ENCODE measurements at regions not wholly inside any gene's neighbourhood (a gene's known extent, or its start where the extent isn't known, plus 50 kb on each side); places are given as distances from the start of the nearest gene placed in this dataset.
"Not testable (repeated sequence)": the region's sequence is repeated elsewhere in the genome, so short reads cannot be mapped to it uniquely, and the experiment has no call there.

- H3K36me3 ChIP-seq (ENCODE audit: control insufficient read depth, insufficient read depth, low read length), result no peaks in the 10 kb centered on the region
- no peak overlapping the region for H3K4me3 ChIP-seq (ENCODE audit: extremely low read depth, insufficient read depth, low read length, poor library complexity, severe bottlenecking)
- no peak overlapping the region for H3K27ac ChIP-seq (ENCODE audit: low read depth, low read length, severe bottlenecking)
- no peaks in the 10 kb centered on the region for H3K9me3 ChIP-seq (ENCODE audit: control insufficient read depth, low read length)
- no peaks in the 10 kb centered on the region for H3K4me1 ChIP-seq (ENCODE audit: control insufficient read depth, insufficient read depth, low read length, poor library complexity, severe bottlenecking)
Measured at GRCh38 chr1:157262891-157263290, 124.7 kb upstream of the ETV3 start.

- 85% methylated on average over 2 of the region's 2 CpGs; no CpG with 5 or more reads in 1 of the 2 experiments for WGBS, 2 experiments (ENCODE audit: insufficient coverage in 2 of 2)
- Histone ChIP-seq H3K4me3 (ENCODE audit: extremely low read depth, insufficient read depth, low read length, poor library complexity, severe bottlenecking) (no peak overlapping the region), H3K9me3 (ENCODE audit: control insufficient read depth, low read length) (no peaks in the 10 kb centered on the region), H3K36me3 (ENCODE audit: control insufficient read depth, insufficient read depth, low read length) (no peaks in the 10 kb centered on the region), H3K4me1 (ENCODE audit: control insufficient read depth, insufficient read depth, low read length, poor library complexity, severe bottlenecking) (no peaks in the 10 kb centered on the region), H3K27ac (ENCODE audit: low read depth, low read length, severe bottlenecking) (no peak overlapping the region)
Measured at GRCh38 chr1:157262422-157262821, 124.2 kb upstream of the ETV3 start.

GRCh38 chr1:157255891-157256290 lies 117.7 kb upstream of the ETV3 start:
- H3K4me3 ChIP-seq (ENCODE audit: extremely low read depth, insufficient read depth, low read length, poor library complexity, severe bottlenecking); H3K9me3 ChIP-seq (ENCODE audit: control insufficient read depth, low read length); H3K27ac ChIP-seq (ENCODE audit: low read depth, low read length, severe bottlenecking); H3K4me1 ChIP-seq (ENCODE audit: control insufficient read depth, insufficient read depth, low read length, poor library complexity, severe bottlenecking); H3K36me3 ChIP-seq (ENCODE audit: control insufficient read depth, insufficient read depth, low read length): not testable (repeated sequence)
- WGBS, 2 experiments (ENCODE audit: insufficient coverage in 2 of 2), result no CpG with 5 or more reads among the region's 3 CpGs

- 73 to 81% methylated on average over 3 of the region's 3 CpGs for WGBS, 2 experiments (ENCODE audit: insufficient coverage in 2 of 2)
- H3K36me3 ChIP-seq (ENCODE audit: control insufficient read depth, insufficient read depth, low read length); H3K4me3 ChIP-seq (ENCODE audit: extremely low read depth, insufficient read depth, low read length, poor library complexity, severe bottlenecking); H3K27ac ChIP-seq (ENCODE audit: low read depth, low read length, severe bottlenecking); H3K4me1 ChIP-seq (ENCODE audit: control insufficient read depth, insufficient read depth, low read length, poor library complexity, severe bottlenecking); H3K9me3 ChIP-seq (ENCODE audit: control insufficient read depth, low read length): not testable (repeated sequence)
Measured at GRCh38 chr1:157254183-157254582, 116.0 kb upstream of the ETV3 start.

GRCh38 chr1:157252473-157252872 lies 114.3 kb upstream of the ETV3 start:
- Histone ChIP-seq H3K9me3 (ENCODE audit: control insufficient read depth, low read length) (peaks cover 6% of the 10 kb centered on the region), H3K27ac (ENCODE audit: low read depth, low read length, severe bottlenecking) (no peak overlapping the region), H3K36me3 (ENCODE audit: control insufficient read depth, insufficient read depth, low read length) (no peaks in the 10 kb centered on the region), H3K4me1 (ENCODE audit: control insufficient read depth, insufficient read depth, low read length, poor library complexity, severe bottlenecking) (no peaks in the 10 kb centered on the region), H3K4me3 (ENCODE audit: extremely low read depth, insufficient read depth, low read length, poor library complexity, severe bottlenecking) (no peak overlapping the region)
- WGBS, 2 experiments (ENCODE audit: insufficient coverage in 2 of 2), result 76 to 89% methylated on average over 1 to 2 of the region's 2 CpGs

GRCh38 chr1:157249739-157250138 lies 111.5 kb upstream of the ETV3 start:
- H3K9me3 ChIP-seq (ENCODE audit: control insufficient read depth, low read length), result peaks cover 6% of the 10 kb centered on the region
- no peaks in the 10 kb centered on the region for H3K36me3 ChIP-seq (ENCODE audit: control insufficient read depth, insufficient read depth, low read length)
- WGBS, 2 experiments (ENCODE audit: insufficient coverage in 2 of 2), result no CpG with 5 or more reads among the region's 1 CpG
- no peak overlapping the region for H3K27ac ChIP-seq (ENCODE audit: low read depth, low read length, severe bottlenecking)
- H3K4me3 ChIP-seq (ENCODE audit: extremely low read depth, insufficient read depth, low read length, poor library complexity, severe bottlenecking), result no peak overlapping the region
- H3K4me1 ChIP-seq (ENCODE audit: control insufficient read depth, insufficient read depth, low read length, poor library complexity, severe bottlenecking), result no peaks in the 10 kb centered on the region

GRCh38 chr1:157249326-157249725 lies 111.1 kb upstream of the ETV3 start:
- H3K9me3 ChIP-seq (ENCODE audit: control insufficient read depth, low read length), result peaks cover 6% of the 10 kb centered on the region
- H3K27ac ChIP-seq (ENCODE audit: low read depth, low read length, severe bottlenecking), result no peak overlapping the region
- WGBS, 2 experiments (ENCODE audit: insufficient coverage in 2 of 2), result 77 to 92% methylated on average over 2 of the region's 2 CpGs
- no peak overlapping the region for H3K4me3 ChIP-seq (ENCODE audit: extremely low read depth, insufficient read depth, low read length, poor library complexity, severe bottlenecking)
- no peaks in the 10 kb centered on the region for H3K4me1 ChIP-seq (ENCODE audit: control insufficient read depth, insufficient read depth, low read length, poor library complexity, severe bottlenecking)
- H3K36me3 ChIP-seq (ENCODE audit: control insufficient read depth, insufficient read depth, low read length), result no peaks in the 10 kb centered on the region

GRCh38 chr1:157247764-157248049 lies 109.5 kb upstream of the ETV3 start:
- not testable (repeated sequence) for H3K9me3 ChIP-seq (ENCODE audit: control insufficient read depth, low read length); H3K27ac ChIP-seq (ENCODE audit: low read depth, low read length, severe bottlenecking); H3K4me1 ChIP-seq (ENCODE audit: control insufficient read depth, insufficient read depth, low read length, poor library complexity, severe bottlenecking); H3K4me3 ChIP-seq (ENCODE audit: extremely low read depth, insufficient read depth, low read length, poor library complexity, severe bottlenecking); H3K36me3 ChIP-seq (ENCODE audit: control insufficient read depth, insufficient read depth, low read length)
- 83% methylated on average over 1 of the region's 2 CpGs; no CpG with 5 or more reads in 1 of the 2 experiments for WGBS, 2 experiments (ENCODE audit: insufficient coverage in 2 of 2)

GRCh38 chr1:157247005-157247763 lies 109.0 kb upstream of the ETV3 start:
- H3K27ac ChIP-seq (ENCODE audit: low read depth, low read length, severe bottlenecking), result no peak overlapping the region
- H3K4me3 ChIP-seq (ENCODE audit: extremely low read depth, insufficient read depth, low read length, poor library complexity, severe bottlenecking), result no peak overlapping the region
- H3K9me3 ChIP-seq (ENCODE audit: control insufficient read depth, low read length), result no peaks in the 10 kb centered on the region
- WGBS, 2 experiments (ENCODE audit: insufficient coverage in 2 of 2), result 89 to 100% methylated on average over 1 of the region's 2 CpGs
- no peaks in the 10 kb centered on the region for H3K4me1 ChIP-seq (ENCODE audit: control insufficient read depth, insufficient read depth, low read length, poor library complexity, severe bottlenecking)
- H3K36me3 ChIP-seq (ENCODE audit: control insufficient read depth, insufficient read depth, low read length), result no peaks in the 10 kb centered on the region

- 86 to 94% methylated on average over 2 of the region's 2 CpGs for WGBS, 2 experiments (ENCODE audit: insufficient coverage in 2 of 2)
- no peaks in the 10 kb centered on the region for H3K4me1 ChIP-seq (ENCODE audit: control insufficient read depth, insufficient read depth, low read length, poor library complexity, severe bottlenecking)
- H3K36me3 ChIP-seq (ENCODE audit: control insufficient read depth, insufficient read depth, low read length), result no peaks in the 10 kb centered on the region
- no peak overlapping the region for H3K4me3 ChIP-seq (ENCODE audit: extremely low read depth, insufficient read depth, low read length, poor library complexity, severe bottlenecking)
- H3K27ac ChIP-seq (ENCODE audit: low read depth, low read length, severe bottlenecking), result no peak overlapping the region
- no peaks in the 10 kb centered on the region for H3K9me3 ChIP-seq (ENCODE audit: control insufficient read depth, low read length)
Measured at GRCh38 chr1:157245823-157246222, 107.6 kb upstream of the ETV3 start.

GRCh38 chr1:157241185-157241538 lies 103.0 kb upstream of the ETV3 start:
- WGBS, 2 experiments (ENCODE audit: insufficient coverage in 2 of 2), result 96% methylated on average over 2 of the region's 2 CpGs; no CpG with 5 or more reads in 1 of the 2 experiments

More at GRCh38 chr1:157241185-157241538, 103.0 kb upstream of the ETV3 start:
- H3K36me3 ChIP-seq (ENCODE audit: control insufficient read depth, insufficient read depth, low read length), result no peaks in the 10 kb centered on the region
- no peaks in the 10 kb centered on the region for H3K9me3 ChIP-seq (ENCODE audit: control insufficient read depth, low read length)
- H3K4me3 ChIP-seq (ENCODE audit: extremely low read depth, insufficient read depth, low read length, poor library complexity, severe bottlenecking), result no peak overlapping the region
- H3K4me1 ChIP-seq (ENCODE audit: control insufficient read depth, insufficient read depth, low read length, poor library complexity, severe bottlenecking), result no peaks in the 10 kb centered on the region
- H3K27ac ChIP-seq (ENCODE audit: low read depth, low read length, severe bottlenecking), result no peak overlapping the region

Measured in mesodermal cell (in vitro differentiated cells).